ENCODE measurements at regions not wholly inside any gene's neighbourhood (a gene's known extent, or its start where the extent isn't known, plus 50 kb on each side); places are given as distances from the start of the nearest gene placed in this dataset.

- DNase-seq (ENCODE audit: low read depth in 3 of 3) = no peak
These were observed 147.4 kb upstream of the MAOA start for GRCh38 chrX:43508694-43509093.

GRCh38 chrX:43510209-43510608 is 145.9 kb upstream of the MAOA start:
- no peak for DNase-seq (ENCODE audit: low read depth in 3 of 3)

GRCh38 chrX:43513085-43513484 is 143.0 kb upstream of the MAOA start:
- no peak for DNase-seq (ENCODE audit: low read depth in 3 of 3)

- no peak for DNase-seq (ENCODE audit: low read depth in 3 of 3)
These were observed 141.3 kb upstream of the MAOA start for GRCh38 chrX:43514820-43515219.

GRCh38 chrX:43522582-43522981 is 133.5 kb upstream of the MAOA start:
- no peak for DNase-seq (ENCODE audit: low read depth in 3 of 3)

- no peak for DNase-seq (ENCODE audit: low read depth in 3 of 3)
These were observed 130.0 kb upstream of the MAOA start for GRCh38 chrX:43525901-43526610.

- no peak for DNase-seq (ENCODE audit: low read depth in 3 of 3)
These were observed 129.2 kb upstream of the MAOA start for GRCh38 chrX:43526878-43527277.

GRCh38 chrX:43527801-43528200 is 128.3 kb upstream of the MAOA start:
- no peak for DNase-seq (ENCODE audit: low read depth in 3 of 3)

- DNase-seq (ENCODE audit: low read depth in 3 of 3) = no peak
These were observed 125.3 kb upstream of the MAOA start for GRCh38 chrX:43530837-43531236.

- no peak for DNase-seq (ENCODE audit: low read depth in 3 of 3)
These were observed 115.8 kb upstream of the MAOA start for GRCh38 chrX:43540318-43540717.

- DNase-seq (ENCODE audit: low read depth in 3 of 3) = no peak
These were observed 104.5 kb upstream of the MAOA start for GRCh38 chrX:43551590-43551989.

GRCh38 chrX:43552156-43552555 is 103.9 kb upstream of the MAOA start:
- DNase-seq (ENCODE audit: low read depth in 3 of 3) = no peak

- DNase-seq (ENCODE audit: low read depth in 3 of 3) = no peak
These were observed 103.4 kb upstream of the MAOA start for GRCh38 chrX:43552703-43553102.

GRCh38 chrX:43553257-43553656 is 102.8 kb upstream of the MAOA start:
- DNase-seq (ENCODE audit: low read depth in 3 of 3) = no peak

GRCh38 chrX:43556207-43556606 is 99.9 kb upstream of the MAOA start:
- no peak for DNase-seq (ENCODE audit: low read depth in 3 of 3)

GRCh38 chrX:43557792-43558191 is 98.3 kb upstream of the MAOA start:
- peak; percentile 6 to 33 (median 22) for DNase-seq (ENCODE audit: low read depth in 3 of 3)

GRCh38 chrX:43559644-43560043 is 96.5 kb upstream of the MAOA start:
- DNase-seq (ENCODE audit: low read depth in 3 of 3) = peak in 2 of 3 donors; percentile 1 to 16

- DNase-seq (ENCODE audit: low read depth in 3 of 3) = no peak
These were observed 95.7 kb upstream of the MAOA start for GRCh38 chrX:43560247-43560946.

GRCh38 chrX:43562372-43562771 is 93.7 kb upstream of the MAOA start:
- no peak for DNase-seq (ENCODE audit: low read depth in 3 of 3)

- no peak for DNase-seq (ENCODE audit: low read depth in 3 of 3)
These were observed 91.1 kb upstream of the MAOA start for GRCh38 chrX:43564953-43565352.

- DNase-seq (ENCODE audit: low read depth in 3 of 3) = no peak
These were observed 89.9 kb upstream of the MAOA start for GRCh38 chrX:43566170-43566569.

- DNase-seq (ENCODE audit: low read depth in 3 of 3) = no peak
These were observed 82.6 kb upstream of the MAOA start for GRCh38 chrX:43573441-43574015.

GRCh38 chrX:43580621-43581020 is 75.5 kb upstream of the MAOA start:
- DNase-seq (ENCODE audit: low read depth in 3 of 3) = no peak
